GM23338 (cell line): ENCODE measurements at regions not wholly inside any gene's neighbourhood (a gene's known extent, or its start where the extent isn't known, plus 50 kb on each side); places are given as distances from the start of the nearest gene placed in this dataset.

Experiments
- CTCF ChIP-seq, 2 experiments: fragments of 200-600 bp in 1 of 2; sonication (generic) in 1 of 2; conservative IDR thresholded peaks; 2 replicates each; pipeline versions ENCODE4 v1.5.1 to v1.6.1; 2016 to 2017; ENCODE audit warnings: antibody characterized with exemption in 2 of 2, low read depth in 2 of 2, mild to moderate bottlenecking in 2 of 2, moderate library complexity in 1 of 2
- ETS1 ChIP-seq: IDR thresholded peaks from 2 replicates; pipeline ENCODE4 v1.6.1; 2016; ENCODE audit warnings: antibody characterized with exemption
- EZH2 ChIP-seq: fragments of 200-600 bp; sonication (generic); IDR thresholded peaks from one replicate; pipeline ENCODE4 v1.8.0; 2017; ENCODE audit warnings: antibody characterized with exemption, mild to moderate bottlenecking, low read depth; ENCODE audit not compliant: unreplicated experiment
- EZH2phosphoT487 ChIP-seq: fragments of 200-600 bp; sonication (generic); IDR thresholded peaks from one replicate; pipeline ENCODE4 v1.8.1; 2018; ENCODE audit warnings: antibody characterized with exemption; ENCODE audit not compliant: unreplicated experiment
- JUNB ChIP-seq: IDR thresholded peaks from one replicate; pipeline ENCODE4 v1.6.1; 2016; ENCODE audit warnings: antibody characterized with exemption; ENCODE audit not compliant: unreplicated experiment
- POLR2AphosphoS5 ChIP-seq: IDR thresholded peaks from 2 replicates; pipeline ENCODE4 v1.6.1; 2016; ENCODE audit warnings: antibody characterized with exemption, low read depth
- TF ChIP-seq, protein P1 (sequence below): IDR thresholded peaks from one replicate; pipeline ENCODE4 v1.6.1; 2018; ENCODE audit warnings: antibody characterized with exemption; ENCODE audit not compliant: unreplicated experiment
- TF ChIP-seq, protein P2 (sequence below): fragments of 250-450 bp; sonication (Bioruptor Pico); IDR thresholded peaks from 2 replicates; pipeline ENCODE4 v1.5.0; 2020; ENCODE audit warnings: mild to moderate bottlenecking, moderate library complexity

GRCh38 chr5:40220260-40220659 is 459.5 kb upstream of the PTGER4 start:
- no peak for TF ChIP-seq POLR2AphosphoS5
- TF ChIP-seq CTCF (conservative IDR thresholded peaks at IDR 0.05; ENCODE audit: low read depth in 2 of 2), result no peak
- TF ChIP-seq ETS1, result no peak
- TF ChIP-seq, protein P1, sequence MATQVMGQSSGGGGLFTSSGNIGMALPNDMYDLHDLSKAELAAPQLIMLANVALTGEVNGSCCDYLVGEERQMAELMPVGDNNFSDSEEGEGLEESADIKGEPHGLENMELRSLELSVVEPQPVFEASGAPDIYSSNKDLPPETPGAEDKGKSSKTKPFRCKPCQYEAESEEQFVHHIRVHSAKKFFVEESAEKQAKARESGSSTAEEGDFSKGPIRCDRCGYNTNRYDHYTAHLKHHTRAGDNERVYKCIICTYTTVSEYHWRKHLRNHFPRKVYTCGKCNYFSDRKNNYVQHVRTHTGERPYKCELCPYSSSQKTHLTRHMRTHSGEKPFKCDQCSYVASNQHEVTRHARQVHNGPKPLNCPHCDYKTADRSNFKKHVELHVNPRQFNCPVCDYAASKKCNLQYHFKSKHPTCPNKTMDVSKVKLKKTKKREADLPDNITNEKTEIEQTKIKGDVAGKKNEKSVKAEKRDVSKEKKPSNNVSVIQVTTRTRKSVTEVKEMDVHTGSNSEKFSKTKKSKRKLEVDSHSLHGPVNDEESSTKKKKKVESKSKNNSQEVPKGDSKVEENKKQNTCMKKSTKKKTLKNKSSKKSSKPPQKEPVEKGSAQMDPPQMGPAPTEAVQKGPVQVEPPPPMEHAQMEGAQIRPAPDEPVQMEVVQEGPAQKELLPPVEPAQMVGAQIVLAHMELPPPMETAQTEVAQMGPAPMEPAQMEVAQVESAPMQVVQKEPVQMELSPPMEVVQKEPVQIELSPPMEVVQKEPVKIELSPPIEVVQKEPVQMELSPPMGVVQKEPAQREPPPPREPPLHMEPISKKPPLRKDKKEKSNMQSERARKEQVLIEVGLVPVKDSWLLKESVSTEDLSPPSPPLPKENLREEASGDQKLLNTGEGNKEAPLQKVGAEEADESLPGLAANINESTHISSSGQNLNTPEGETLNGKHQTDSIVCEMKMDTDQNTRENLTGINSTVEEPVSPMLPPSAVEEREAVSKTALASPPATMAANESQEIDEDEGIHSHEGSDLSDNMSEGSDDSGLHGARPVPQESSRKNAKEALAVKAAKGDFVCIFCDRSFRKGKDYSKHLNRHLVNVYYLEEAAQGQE, result no peak
- no peak for TF ChIP-seq EZH2
- TF ChIP-seq EZH2phosphoT487, result no peak
- TF ChIP-seq JUNB, result no peak
- TF ChIP-seq, protein P2, sequence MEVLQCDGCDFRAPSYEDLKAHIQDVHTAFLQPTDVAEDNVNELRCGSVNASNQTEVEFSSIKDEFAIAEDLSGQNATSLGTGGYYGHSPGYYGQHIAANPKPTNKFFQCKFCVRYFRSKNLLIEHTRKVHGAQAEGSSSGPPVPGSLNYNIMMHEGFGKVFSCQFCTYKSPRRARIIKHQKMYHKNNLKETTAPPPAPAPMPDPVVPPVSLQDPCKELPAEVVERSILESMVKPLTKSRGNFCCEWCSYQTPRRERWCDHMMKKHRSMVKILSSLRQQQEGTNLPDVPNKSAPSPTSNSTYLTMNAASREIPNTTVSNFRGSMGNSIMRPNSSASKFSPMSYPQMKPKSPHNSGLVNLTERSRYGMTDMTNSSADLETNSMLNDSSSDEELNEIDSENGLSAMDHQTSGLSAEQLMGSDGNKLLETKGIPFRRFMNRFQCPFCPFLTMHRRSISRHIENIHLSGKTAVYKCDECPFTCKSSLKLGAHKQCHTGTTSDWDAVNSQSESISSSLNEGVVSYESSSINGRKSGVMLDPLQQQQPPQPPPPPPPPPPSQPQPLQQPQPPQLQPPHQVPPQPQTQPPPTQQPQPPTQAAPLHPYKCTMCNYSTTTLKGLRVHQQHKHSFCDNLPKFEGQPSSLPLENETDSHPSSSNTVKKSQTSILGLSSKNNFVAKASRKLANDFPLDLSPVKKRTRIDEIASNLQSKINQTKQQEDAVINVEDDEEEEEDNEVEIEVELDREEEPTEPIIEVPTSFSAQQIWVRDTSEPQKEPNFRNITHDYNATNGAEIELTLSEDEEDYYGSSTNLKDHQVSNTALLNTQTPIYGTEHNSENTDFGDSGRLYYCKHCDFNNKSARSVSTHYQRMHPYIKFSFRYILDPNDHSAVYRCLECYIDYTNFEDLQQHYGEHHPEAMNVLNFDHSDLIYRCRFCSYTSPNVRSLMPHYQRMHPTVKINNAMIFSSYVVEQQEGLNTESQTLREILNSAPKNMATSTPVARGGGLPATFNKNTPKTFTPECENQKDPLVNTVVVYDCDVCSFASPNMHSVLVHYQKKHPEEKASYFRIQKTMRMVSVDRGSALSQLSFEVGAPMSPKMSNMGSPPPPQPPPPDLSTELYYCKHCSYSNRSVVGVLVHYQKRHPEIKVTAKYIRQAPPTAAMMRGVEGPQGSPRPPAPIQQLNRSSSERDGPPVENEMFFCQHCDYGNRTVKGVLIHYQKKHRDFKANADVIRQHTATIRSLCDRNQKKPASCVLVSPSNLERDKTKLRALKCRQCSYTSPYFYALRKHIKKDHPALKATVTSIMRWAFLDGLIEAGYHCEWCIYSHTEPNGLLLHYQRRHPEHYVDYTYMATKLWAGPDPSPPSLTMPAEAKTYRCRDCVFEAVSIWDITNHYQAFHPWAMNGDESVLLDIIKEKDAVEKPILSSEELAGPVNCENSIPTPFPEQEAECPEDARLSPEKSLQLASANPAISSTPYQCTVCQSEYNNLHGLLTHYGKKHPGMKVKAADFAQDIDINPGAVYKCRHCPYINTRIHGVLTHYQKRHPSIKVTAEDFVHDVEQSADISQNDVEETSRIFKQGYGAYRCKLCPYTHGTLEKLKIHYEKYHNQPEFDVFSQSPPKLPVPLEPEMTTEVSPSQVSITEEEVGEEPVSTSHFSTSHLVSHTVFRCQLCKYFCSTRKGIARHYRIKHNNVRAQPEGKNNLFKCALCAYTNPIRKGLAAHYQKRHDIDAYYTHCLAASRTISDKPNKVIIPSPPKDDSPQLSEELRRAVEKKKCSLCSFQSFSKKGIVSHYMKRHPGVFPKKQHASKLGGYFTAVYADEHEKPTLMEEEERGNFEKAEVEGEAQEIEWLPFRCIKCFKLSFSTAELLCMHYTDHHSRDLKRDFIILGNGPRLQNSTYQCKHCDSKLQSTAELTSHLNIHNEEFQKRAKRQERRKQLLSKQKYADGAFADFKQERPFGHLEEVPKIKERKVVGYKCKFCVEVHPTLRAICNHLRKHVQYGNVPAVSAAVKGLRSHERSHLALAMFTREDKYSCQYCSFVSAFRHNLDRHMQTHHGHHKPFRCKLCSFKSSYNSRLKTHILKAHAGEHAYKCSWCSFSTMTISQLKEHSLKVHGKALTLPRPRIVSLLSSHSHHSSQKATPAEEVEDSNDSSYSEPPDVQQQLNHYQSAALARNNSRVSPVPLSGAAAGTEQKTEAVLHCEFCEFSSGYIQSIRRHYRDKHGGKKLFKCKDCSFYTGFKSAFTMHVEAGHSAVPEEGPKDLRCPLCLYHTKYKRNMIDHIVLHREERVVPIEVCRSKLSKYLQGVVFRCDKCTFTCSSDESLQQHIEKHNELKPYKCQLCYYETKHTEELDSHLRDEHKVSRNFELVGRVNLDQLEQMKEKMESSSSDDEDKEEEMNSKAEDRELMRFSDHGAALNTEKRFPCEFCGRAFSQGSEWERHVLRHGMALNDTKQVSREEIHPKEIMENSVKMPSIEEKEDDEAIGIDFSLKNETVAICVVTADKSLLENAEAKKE, result no peak
